ENCODE measurements at regions not wholly inside any gene's neighbourhood (a gene's known extent, or its start where the extent isn't known, plus 50 kb on each side); places are given as distances from the start of the nearest gene placed in this dataset.
"Not testable (repeated sequence)": the region's sequence is repeated elsewhere in the genome, so short reads cannot be mapped to it uniquely, and the experiment has no call there.

- DNase-seq: no peak
These were observed 130.6 kb downstream of the BRD1 start for GRCh38 chr22:49697047-49697446.

GRCh38 chr22:49694462-49695260, 133.0 kb downstream of the BRD1 start:
- no peak for DNase-seq

GRCh38 chr22:49693848-49694247, 133.8 kb downstream of the BRD1 start:
- DNase-seq: no peak

GRCh38 chr22:49693416-49693815, 134.3 kb downstream of the BRD1 start:
- no peak for DNase-seq

- DNase-seq: no peak
These were observed 135.0 kb downstream of the BRD1 start for GRCh38 chr22:49692499-49693225.

- no peak for DNase-seq
These were observed 136.4 kb downstream of the BRD1 start for GRCh38 chr22:49691256-49691655.

- DNase-seq: no peak
These were observed 137.2 kb downstream of the BRD1 start for GRCh38 chr22:49690454-49690853.

GRCh38 chr22:49689858-49690257, 137.8 kb downstream of the BRD1 start:
- no peak for DNase-seq

GRCh38 chr22:49689255-49689770, 138.4 kb downstream of the BRD1 start:
- DNase-seq: no peak

- DNase-seq: no peak
These were observed 139.0 kb downstream of the BRD1 start for GRCh38 chr22:49688516-49689254.

GRCh38 chr22:49687786-49688515, 139.7 kb downstream of the BRD1 start:
- DNase-seq: no peak

GRCh38 chr22:49687333-49687732, 140.3 kb downstream of the BRD1 start:
- DNase-seq: no peak

- no peak for DNase-seq
These were observed 141.0 kb downstream of the BRD1 start for GRCh38 chr22:49686495-49687219.

- no peak for DNase-seq
These were observed 142.0 kb downstream of the BRD1 start for GRCh38 chr22:49685686-49686085.

- DNase-seq: no peak
These were observed 142.6 kb downstream of the BRD1 start for GRCh38 chr22:49685116-49685515.

GRCh38 chr22:49683032-49683431, 144.6 kb downstream of the BRD1 start:
- DNase-seq: no peak

GRCh38 chr22:49680819-49681218, 146.9 kb downstream of the BRD1 start:
- not testable (repeated sequence) for DNase-seq

- no peak for DNase-seq
These were observed 148.9 kb downstream of the BRD1 start for GRCh38 chr22:49678842-49679170.

- no peak for DNase-seq
These were observed 149.4 kb downstream of the BRD1 start for GRCh38 chr22:49678137-49678841.

- DNase-seq: no peak
These were observed 150.2 kb downstream of the BRD1 start for GRCh38 chr22:49677495-49677889.

Data from hypothalamus (tissue), 51 donors.